Thoracic aorta (tissue), 2 donors: ENCODE measurements at regions not wholly inside any gene's neighbourhood (a gene's known extent, or its start where the extent isn't known, plus 50 kb on each side); places are given as distances from the start of the nearest gene placed in this dataset.
"Not testable (repeated sequence)": the region's sequence is repeated elsewhere in the genome, so short reads cannot be mapped to it uniquely, and the experiment has no call there.

Experiments
- ATAC-seq: fragments of 150-250 bp; one replicate; pipeline ENCODE4 v1.8.0; 2017; ENCODE audit warnings: low read depth; ENCODE audit not compliant: insufficient number of reproducible peaks, low FRiP score
- DNase-seq: peaks from one replicate; pipeline ENCODE4 v3.0.0-alpha.2; 2020; ENCODE audit warnings: low spot score
- H3K27ac ChIP-seq, 2 donors: fragments of 200-600 bp; sonication (generic); 1 replicate in 1 of 2; 2 replicates in 1 of 2; pipeline ENCODE4 v1.5.1; 2016; ENCODE audit warnings: mild to moderate bottlenecking in 2 of 2, moderate library complexity in 2 of 2
- H3K27me3 ChIP-seq: fragments of 200-600 bp; sonication (generic); replicated peaks from 2 replicates; pipeline ENCODE4 v1.6.0; 2016; ENCODE audit warnings: mild to moderate bottlenecking; ENCODE audit not compliant: insufficient read depth
- H3K36me3 ChIP-seq: fragments of 200-600 bp; sonication (generic); one replicate; pipeline ENCODE4 v1.5.1; 2016
- H3K4me1 ChIP-seq, 2 donors: fragments of 200-600 bp; sonication (generic); 1 replicate in 1 of 2; 2 replicates in 1 of 2; pipeline versions ENCODE4 v1.5.1 to v1.6.0; 2016; ENCODE audit warnings: low read depth in 2 of 2, mild to moderate bottlenecking in 1 of 2; ENCODE audit not compliant: control insufficient read depth in 1 of 2
- H3K4me3 ChIP-seq: fragments of 200-600 bp; sonication (generic); 2 replicates; pipeline ENCODE4 v1.5.1; 2016; ENCODE audit warnings: mild to moderate bottlenecking
- H3K9me3 ChIP-seq: fragments of 200-600 bp; sonication (generic); 2 replicates; pipeline ENCODE4 v1.5.1; 2016
- TF ChIP-seq, protein P1 (sequence below): fragments of 200-600 bp; sonication (generic); IDR thresholded peaks from one replicate; pipeline ENCODE4 v1.5.1; 2019; ENCODE audit warnings: antibody characterized with exemption

GRCh38 chr2:196520605-196521004 is 118.9 kb upstream of the CCDC150 start:
- Histone ChIP-seq H3K4me1 (no peaks in the 10 kb centered on the region), H3K27me3 (no peaks in the 10 kb centered on the region), H3K27ac (no peak overlapping the region), H3K4me3 (no peak overlapping the region), H3K9me3 (no peaks in the 10 kb centered on the region), H3K36me3 (no peaks in the 10 kb centered on the region)
- no peak for DNase-seq
- no peak for ATAC-seq
- TF ChIP-seq, protein P1, sequence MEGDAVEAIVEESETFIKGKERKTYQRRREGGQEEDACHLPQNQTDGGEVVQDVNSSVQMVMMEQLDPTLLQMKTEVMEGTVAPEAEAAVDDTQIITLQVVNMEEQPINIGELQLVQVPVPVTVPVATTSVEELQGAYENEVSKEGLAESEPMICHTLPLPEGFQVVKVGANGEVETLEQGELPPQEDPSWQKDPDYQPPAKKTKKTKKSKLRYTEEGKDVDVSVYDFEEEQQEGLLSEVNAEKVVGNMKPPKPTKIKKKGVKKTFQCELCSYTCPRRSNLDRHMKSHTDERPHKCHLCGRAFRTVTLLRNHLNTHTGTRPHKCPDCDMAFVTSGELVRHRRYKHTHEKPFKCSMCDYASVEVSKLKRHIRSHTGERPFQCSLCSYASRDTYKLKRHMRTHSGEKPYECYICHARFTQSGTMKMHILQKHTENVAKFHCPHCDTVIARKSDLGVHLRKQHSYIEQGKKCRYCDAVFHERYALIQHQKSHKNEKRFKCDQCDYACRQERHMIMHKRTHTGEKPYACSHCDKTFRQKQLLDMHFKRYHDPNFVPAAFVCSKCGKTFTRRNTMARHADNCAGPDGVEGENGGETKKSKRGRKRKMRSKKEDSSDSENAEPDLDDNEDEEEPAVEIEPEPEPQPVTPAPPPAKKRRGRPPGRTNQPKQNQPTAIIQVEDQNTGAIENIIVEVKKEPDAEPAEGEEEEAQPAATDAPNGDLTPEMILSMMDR = no peak

DNA sequence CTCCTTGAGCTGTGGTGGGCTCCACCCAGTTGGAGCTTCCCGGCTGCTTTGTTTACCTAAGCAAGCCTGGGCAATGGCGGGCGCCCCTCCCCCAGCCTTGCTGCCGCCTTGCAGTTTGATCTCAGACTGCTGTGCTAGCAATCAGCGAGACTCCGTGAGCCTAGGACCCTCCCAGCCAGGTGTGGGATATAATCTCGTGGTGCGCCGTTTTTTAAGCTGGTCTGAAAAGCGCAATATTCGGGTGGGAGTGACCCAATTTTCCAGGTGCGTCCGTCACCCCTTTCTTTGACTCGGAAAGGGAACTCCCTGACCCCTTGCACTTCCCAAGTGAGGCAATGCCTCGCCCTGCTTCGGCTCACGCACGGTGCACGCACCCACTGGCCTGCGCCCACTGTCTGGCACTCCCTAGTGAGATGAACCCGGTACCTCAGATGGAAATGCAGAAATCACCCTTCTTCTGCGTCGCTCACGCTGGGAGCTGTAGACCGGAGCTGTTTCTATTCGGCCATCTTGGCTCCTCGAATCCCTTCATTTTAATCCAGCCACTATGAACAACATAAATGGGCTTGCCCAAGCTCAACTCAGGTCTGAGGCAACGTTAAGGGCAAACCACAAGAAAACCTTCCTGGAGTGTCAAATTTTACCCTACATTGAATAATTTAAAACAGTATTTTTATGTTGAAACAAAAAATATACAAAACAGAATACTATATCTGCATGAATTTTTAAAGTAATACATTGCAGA is 112.4 kb upstream of the CCDC150 start:
- H3K36me3 ChIP-seq, H3K4me3 ChIP-seq, H3K4me1 ChIP-seq, H3K9me3 ChIP-seq, DNase-seq, H3K27ac ChIP-seq, ATAC-seq, H3K27me3 ChIP-seq: not testable (repeated sequence)

DNA sequence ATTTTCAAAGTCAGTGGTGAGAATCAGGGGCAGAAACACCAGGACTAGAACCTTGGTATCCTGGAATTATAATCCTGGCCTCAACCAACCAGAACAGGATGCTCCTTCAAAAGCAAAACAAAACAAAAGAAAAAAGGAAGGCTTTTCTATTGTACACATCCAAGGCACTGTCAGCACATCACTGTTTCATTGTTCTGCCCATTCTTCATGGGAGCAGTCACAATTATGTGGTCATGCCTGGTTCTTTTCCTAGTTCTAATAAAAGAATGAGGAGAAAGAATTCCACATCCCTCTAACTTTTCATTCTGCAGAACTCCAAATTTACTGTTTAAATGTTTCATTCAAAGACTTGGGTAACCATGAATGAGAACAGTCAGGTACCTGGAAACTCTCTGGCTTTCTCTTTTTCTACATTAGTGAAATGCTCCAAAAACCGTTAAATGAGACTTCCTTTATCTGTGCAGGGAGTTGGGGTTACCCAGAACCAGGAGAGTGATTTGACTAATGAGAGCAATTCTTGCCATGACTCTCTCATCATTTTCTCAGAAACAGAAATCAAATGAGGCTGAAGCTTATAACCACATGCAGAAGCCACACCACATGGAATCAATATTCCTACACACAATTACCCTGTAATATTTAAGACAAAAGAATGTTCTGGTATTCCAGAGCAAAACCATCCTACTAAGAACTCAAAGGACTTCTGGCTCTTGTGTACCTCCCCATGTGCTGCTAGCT is 110.9 kb upstream of the CCDC150 start:
- Histone ChIP-seq H3K4me3 (no peak overlapping the region), H3K36me3 (no peaks in the 10 kb centered on the region), H3K4me1 (no peaks in the 10 kb centered on the region), H3K9me3 (no peaks in the 10 kb centered on the region), H3K27me3 (no peaks in the 10 kb centered on the region), H3K27ac (no peak overlapping the region)
- ATAC-seq (no peak), DNase-seq (no peak)
- TF ChIP-seq, protein P1 = no peak

GRCh38 chr2:196530910-196531309 is 108.6 kb upstream of the CCDC150 start:
- no peak for ATAC-seq
- Histone ChIP-seq H3K4me3 (no peak overlapping the region), H3K9me3 (no peaks in the 10 kb centered on the region), H3K4me1 (no peaks in the 10 kb centered on the region), H3K27ac (no peak overlapping the region), H3K36me3 (no peaks in the 10 kb centered on the region), H3K27me3 (no peaks in the 10 kb centered on the region)
- no peak for DNase-seq
- TF ChIP-seq, protein P1 = no peak

DNA sequence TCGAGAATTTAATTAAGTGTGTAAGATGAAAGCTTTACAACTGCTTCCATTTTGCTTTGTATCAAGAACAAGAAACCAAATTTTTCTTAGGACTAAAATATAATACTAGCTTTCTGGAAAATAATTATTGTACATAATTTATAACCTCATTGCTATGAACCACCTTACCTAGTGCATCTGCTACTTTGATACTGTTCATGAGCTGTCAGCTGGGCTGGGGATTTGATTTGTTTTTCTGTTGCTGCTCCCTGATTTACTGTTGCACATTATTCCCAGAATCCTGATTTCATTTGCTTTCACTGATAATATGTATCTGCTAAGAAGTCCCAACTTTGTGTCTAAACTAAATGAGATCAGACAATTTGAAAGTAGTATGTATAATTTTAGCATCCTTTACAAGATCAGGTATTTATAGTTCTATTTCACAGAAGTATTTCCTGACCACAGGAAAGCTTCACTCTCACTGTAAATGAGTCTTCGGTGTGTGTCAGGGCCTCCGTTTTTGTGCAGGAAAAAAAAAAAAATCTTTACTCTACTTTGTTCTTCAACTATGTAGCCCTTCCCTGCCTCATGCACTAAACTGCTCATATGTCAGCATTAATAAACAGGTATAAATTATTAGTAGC is 105.6 kb upstream of the CCDC150 start:
- Histone ChIP-seq H3K36me3 (no peaks in the 10 kb centered on the region), H3K4me1 (no peaks in the 10 kb centered on the region), H3K9me3 (no peaks in the 10 kb centered on the region), H3K27ac (no peak overlapping the region), H3K27me3 (no peaks in the 10 kb centered on the region), H3K4me3 (no peak overlapping the region)
- no peak for DNase-seq
- TF ChIP-seq, protein P1 = no peak
- ATAC-seq = no peak
